Colonic mucosa (tissue), 4 donors: ENCODE measurements at regions not wholly inside any gene's neighbourhood (a gene's known extent, or its start where the extent isn't known, plus 50 kb on each side); places are given as distances from the start of the nearest gene placed in this dataset.

Experiments
- DNase-seq: peaks from one replicate; pipeline ENCODE4 v3.0.0-alpha.2; 2020
- H3K27ac ChIP-seq: fragments of 200-600 bp; one replicate; pipeline ENCODE4 v1.8.0; 2021
- H3K27me3 ChIP-seq: fragments of 200-600 bp; one replicate; pipeline ENCODE4 v1.8.0; 2021
- H3K36me3 ChIP-seq: fragments of 200-600 bp; one replicate; pipeline ENCODE4 v1.8.0; 2021
- H3K4me1 ChIP-seq: fragments of 200-600 bp; one replicate; pipeline ENCODE4 v1.8.0; 2021; ENCODE audit warnings: mild to moderate bottlenecking
- H3K4me3 ChIP-seq: fragments of 200-600 bp; one replicate; pipeline ENCODE4 v1.8.0; 2021
- H3K9ac ChIP-seq, 2 donors: one replicate each; pipeline ENCODE4 v1.7.0; 2013; ENCODE audit warnings: control low read depth in 2 of 2, low read depth in 2 of 2, low read length in 2 of 2
- H3K9me3 ChIP-seq: fragments of 200-600 bp; one replicate; pipeline ENCODE4 v1.8.0; 2021
- intact Hi-C: fragments of 100-400 bp; cut with DNase I; formaldehyde crosslinking; loops from one replicate; pipeline ENCODE4 v1.14.1; 2022
- TF ChIP-seq, protein P1 (sequence below): fragments of 200-600 bp; IDR thresholded peaks from one replicate; pipeline ENCODE4 v1.8.0; 2022; ENCODE audit warnings: antibody characterized with exemption, mild to moderate bottlenecking
- donor health status: healthy.
- donor health status: DM: no; HTN: no; CAD: no.
- donor health status: DM: no; HTN: no; CAD: no.

DNA sequence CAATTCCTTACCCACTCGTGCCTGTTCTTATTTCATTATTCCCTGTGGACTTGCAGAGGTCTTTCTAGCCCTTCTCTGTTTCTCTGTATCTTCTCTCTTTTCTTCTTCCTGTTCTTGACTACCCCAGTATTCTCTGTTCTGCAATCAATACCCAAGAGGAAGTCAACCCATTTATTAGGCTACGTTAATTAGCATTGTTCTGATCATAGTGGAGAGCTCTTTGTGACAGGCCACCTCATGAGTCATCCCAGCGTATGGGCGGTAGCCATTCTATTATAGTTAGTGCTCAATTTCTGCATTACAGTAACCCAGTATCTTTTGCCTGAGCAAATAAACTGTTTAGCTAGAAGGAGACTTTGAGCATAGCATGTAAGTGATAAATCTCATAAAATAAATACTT is 259.5 kb upstream of the GRM7 start:
- H3K27me3 ChIP-seq: no peaks in the 10 kb centered on the region
- TF ChIP-seq, protein P1, sequence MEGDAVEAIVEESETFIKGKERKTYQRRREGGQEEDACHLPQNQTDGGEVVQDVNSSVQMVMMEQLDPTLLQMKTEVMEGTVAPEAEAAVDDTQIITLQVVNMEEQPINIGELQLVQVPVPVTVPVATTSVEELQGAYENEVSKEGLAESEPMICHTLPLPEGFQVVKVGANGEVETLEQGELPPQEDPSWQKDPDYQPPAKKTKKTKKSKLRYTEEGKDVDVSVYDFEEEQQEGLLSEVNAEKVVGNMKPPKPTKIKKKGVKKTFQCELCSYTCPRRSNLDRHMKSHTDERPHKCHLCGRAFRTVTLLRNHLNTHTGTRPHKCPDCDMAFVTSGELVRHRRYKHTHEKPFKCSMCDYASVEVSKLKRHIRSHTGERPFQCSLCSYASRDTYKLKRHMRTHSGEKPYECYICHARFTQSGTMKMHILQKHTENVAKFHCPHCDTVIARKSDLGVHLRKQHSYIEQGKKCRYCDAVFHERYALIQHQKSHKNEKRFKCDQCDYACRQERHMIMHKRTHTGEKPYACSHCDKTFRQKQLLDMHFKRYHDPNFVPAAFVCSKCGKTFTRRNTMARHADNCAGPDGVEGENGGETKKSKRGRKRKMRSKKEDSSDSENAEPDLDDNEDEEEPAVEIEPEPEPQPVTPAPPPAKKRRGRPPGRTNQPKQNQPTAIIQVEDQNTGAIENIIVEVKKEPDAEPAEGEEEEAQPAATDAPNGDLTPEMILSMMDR: no peak
- intact Hi-C loops: no loop called here

GRCh38 chr3:6602329-6602728 is 258.6 kb upstream of the GRM7 start:
- DNase-seq: no peak
- TF ChIP-seq, protein P1: no peak
- Histone ChIP-seq H3K36me3 (no peaks in the 10 kb centered on the region), H3K4me3 (no peak overlapping the region), H3K9ac (no peak overlapping the region), H3K27ac (no peak overlapping the region), H3K27me3 (no peaks in the 10 kb centered on the region), H3K4me1 (no peaks in the 10 kb centered on the region), H3K9me3 (no peaks in the 10 kb centered on the region)
- intact Hi-C loops: no loop called here

More for the DNA sequence above, 259.5 kb upstream of the GRM7 start:
- Histone ChIP-seq H3K27ac (no peak overlapping the region), H3K36me3 (no peaks in the 10 kb centered on the region), H3K9ac (no peak overlapping the region), H3K4me1 (no peaks in the 10 kb centered on the region), H3K9me3 (no peaks in the 10 kb centered on the region), H3K4me3 (no peak overlapping the region)
- no peak for DNase-seq

DNA sequence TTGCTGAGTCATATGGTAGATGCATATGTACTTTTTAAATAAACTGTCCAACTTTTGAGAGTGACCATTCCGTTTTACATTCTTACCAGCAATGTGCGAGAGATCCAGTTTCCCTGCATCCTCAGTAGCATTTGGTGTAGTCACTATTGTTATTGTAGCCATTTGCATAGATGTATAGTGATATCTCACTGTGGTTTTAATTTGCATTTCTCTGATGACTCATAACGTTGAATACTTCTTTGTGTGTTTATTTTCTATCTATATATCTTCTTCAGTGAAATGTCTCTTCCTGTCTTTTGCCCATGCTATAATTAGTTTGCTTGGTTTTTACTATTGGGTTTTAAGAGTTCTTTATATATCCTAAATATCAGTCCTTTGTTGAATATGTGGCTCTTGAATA is 255.7 kb upstream of the GRM7 start:
- no peak overlapping the region for H3K27ac ChIP-seq
- TF ChIP-seq, protein P1: no peak
- no peaks in the 10 kb centered on the region for H3K27me3 ChIP-seq
- no peak overlapping the region for H3K9ac ChIP-seq
- no peaks in the 10 kb centered on the region for H3K4me1 ChIP-seq
- no peak for DNase-seq
- H3K36me3 ChIP-seq: no peaks in the 10 kb centered on the region
- intact Hi-C loops: no loop called here
- H3K9me3 ChIP-seq: no peaks in the 10 kb centered on the region
- no peak overlapping the region for H3K4me3 ChIP-seq

GRCh38 chr3:6608843-6609242 is 252.1 kb upstream of the GRM7 start:
- Histone ChIP-seq H3K9ac (no peak overlapping the region), H3K9me3 (no peaks in the 10 kb centered on the region), H3K4me3 (no peak overlapping the region), H3K36me3 (no peaks in the 10 kb centered on the region), H3K4me1 (no peaks in the 10 kb centered on the region), H3K27ac (no peak overlapping the region), H3K27me3 (no peaks in the 10 kb centered on the region)
- intact Hi-C loops: no loop called here
- no peak for DNase-seq
- TF ChIP-seq, protein P1: no peak

DNA sequence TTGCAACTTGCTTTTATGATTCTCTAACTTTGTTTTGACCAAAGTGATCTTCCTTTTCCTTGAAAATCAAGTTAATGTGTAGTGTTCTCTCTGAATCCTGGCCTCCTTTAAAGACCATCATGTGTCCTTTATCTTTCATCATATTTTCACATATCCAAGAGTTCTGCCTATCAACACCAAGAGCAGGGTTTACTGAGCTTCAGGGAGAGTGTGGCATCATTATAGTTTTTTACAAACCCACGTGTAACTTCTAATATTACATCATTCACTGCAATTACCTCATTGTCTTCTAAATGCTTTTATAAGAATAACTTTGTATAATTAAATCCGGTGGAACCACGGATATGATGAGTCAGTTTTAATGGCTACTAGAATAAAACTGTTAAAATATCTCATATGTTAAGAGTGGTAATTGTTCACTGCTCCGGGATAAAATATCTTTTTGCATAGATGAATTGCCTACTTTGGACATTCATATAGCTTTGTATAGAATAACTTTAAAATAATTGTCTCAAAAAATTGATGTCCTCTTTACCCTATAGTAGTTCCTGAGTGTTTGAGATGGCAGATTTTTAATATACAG is 248.8 kb upstream of the GRM7 start:
- Histone ChIP-seq H3K4me1 (no peaks in the 10 kb centered on the region), H3K36me3 (no peaks in the 10 kb centered on the region), H3K9ac (no peak overlapping the region), H3K27ac (no peak overlapping the region), H3K27me3 (no peaks in the 10 kb centered on the region), H3K9me3 (no peaks in the 10 kb centered on the region), H3K4me3 (no peak overlapping the region)
- TF ChIP-seq, protein P1: no peak
- intact Hi-C loops: no loop called here
- DNase-seq: no peak
